GM12865 (cell line): ENCODE measurements at regions not wholly inside any gene's neighbourhood (a gene's known extent, or its start where the extent isn't known, plus 50 kb on each side); places are given as distances from the start of the nearest gene placed in this dataset.
A peak's percentile ranks its signal among the peaks of the same experiment; 100 is the strongest.

ENCODE experiments used
- DNase-seq: peaks from one replicate; pipeline ENCODE4 v3.0.0; 2010; ENCODE audit warnings: low read depth
- H3K4me3 ChIP-seq: 2 replicates; pipeline ENCODE4 v1.5.1; 2011; ENCODE audit warnings: mild to moderate bottlenecking, low read depth, low read length, control low read depth
- TF ChIP-seq, protein P1 (sequence below): IDR thresholded peaks from 2 replicates; pipeline ENCODE4 v1.5.1; 2011; ENCODE audit warnings: low read length, control low read depth, low read depth, inconsistent platforms; ENCODE audit not compliant: insufficient read depth; ENCODE audit errors: missing control alignments

DNA sequence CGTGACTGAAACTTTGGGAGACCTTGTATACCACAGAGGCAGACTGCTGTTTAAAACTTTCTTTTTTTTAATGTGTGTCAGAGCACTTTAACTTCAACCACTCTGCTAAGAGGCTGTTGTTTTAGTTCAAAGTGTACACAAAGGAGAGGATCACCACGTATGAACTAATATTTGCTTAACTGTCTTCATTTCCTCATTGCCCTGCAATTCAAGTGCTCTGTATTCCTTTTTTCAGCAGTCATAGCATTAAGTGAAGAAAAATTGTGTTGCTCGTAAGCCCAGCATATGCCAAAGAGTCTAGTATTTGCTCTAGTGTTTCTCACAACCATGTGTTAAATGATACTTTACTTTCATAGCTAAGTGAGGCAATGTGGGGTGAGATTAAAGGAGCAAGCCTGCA, 63.0 kb upstream of the HHIP start:
- TF ChIP-seq, protein P1, sequence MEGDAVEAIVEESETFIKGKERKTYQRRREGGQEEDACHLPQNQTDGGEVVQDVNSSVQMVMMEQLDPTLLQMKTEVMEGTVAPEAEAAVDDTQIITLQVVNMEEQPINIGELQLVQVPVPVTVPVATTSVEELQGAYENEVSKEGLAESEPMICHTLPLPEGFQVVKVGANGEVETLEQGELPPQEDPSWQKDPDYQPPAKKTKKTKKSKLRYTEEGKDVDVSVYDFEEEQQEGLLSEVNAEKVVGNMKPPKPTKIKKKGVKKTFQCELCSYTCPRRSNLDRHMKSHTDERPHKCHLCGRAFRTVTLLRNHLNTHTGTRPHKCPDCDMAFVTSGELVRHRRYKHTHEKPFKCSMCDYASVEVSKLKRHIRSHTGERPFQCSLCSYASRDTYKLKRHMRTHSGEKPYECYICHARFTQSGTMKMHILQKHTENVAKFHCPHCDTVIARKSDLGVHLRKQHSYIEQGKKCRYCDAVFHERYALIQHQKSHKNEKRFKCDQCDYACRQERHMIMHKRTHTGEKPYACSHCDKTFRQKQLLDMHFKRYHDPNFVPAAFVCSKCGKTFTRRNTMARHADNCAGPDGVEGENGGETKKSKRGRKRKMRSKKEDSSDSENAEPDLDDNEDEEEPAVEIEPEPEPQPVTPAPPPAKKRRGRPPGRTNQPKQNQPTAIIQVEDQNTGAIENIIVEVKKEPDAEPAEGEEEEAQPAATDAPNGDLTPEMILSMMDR: no peak
- no peak for DNase-seq
- H3K4me3 ChIP-seq: no peak overlapping the region

DNA sequence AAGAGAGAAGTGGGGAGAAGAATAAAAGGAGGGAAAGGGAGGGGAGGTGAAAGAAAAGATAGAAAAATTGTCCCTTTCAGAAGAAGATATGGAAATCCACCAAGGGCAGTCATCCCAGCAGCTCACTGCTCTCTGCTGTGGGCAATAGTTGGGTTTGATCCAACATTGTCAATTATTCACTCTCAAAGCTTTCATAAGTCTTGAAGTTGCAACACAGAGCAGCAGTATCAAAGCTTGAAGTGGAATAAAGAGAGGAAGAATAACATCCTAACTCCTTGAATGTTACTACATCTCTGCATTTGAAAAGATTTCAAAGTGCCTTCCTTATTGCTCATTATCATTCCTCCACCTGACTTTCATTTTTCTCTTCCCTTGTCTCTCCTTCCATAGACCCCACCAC, 62.3 kb upstream of the HHIP start:
- H3K4me3 ChIP-seq: no peak overlapping the region
- TF ChIP-seq, protein P1: no peak
- DNase-seq: no peak

DNA sequence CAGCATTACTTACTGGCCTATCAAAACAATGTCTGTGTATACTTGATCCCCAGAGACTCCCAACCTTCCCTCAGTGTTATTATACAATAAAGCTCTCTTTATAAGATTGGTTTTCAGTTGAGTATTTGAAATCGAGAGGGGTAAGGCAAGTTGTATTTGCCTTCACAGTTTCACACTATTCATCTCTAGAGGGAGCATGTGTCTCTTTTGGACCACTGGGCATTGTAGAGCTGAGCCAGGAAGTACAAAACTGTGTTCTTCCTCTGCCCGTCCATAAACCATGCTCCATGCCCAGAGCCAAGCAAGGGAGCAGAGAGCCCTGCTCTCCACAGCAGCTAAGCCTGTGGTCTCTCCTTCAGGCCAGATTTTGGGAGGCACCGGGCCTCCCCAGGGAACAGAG, 61.5 kb upstream of the HHIP start:
- peak; percentile 14 for DNase-seq
- TF ChIP-seq, protein P1: no peak
- H3K4me3 ChIP-seq: no peak overlapping the region

DNA sequence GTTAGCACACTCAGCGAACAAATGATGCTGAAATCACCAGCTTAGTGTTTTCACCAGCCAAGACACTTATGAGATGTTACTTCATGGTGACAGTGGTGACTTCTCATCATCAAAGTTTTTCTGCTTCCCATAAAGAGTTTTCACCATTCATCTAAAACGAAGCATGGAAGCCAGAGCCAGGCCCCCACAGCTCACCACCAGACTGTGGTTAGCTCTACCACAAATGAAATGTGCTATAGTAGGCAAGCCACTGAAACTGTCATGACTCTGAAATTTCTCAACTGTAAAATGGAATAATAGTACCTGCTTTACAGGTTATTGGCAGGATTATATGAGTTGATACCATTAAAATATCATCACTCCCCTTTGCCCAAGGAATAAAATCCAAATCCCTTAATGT, 56.4 kb upstream of the HHIP start:
- peak; percentile 16 for DNase-seq
- H3K4me3 ChIP-seq: no peak overlapping the region
- TF ChIP-seq, protein P1: no peak

DNA sequence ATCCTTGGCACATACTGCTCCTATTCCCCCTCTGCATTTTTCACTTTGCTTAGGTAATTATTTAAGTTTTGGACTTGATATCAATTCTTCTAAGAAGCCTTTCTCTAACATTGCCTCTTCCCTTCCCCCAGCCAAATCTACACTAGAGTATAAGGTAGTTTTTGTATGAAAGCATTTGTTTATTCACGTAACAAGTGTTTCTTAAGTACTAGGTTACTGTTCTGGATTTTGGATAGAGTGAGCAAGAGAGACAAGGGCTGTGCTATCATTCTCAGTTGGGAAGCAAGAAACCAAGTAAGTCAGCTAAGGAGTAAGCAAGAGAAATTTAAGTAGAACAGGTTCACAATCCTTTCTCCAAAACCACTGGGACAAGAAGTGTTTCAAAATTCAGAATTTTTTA, 55.9 kb upstream of the HHIP start:
- DNase-seq: no peak
- TF ChIP-seq, protein P1: no peak

DNA sequence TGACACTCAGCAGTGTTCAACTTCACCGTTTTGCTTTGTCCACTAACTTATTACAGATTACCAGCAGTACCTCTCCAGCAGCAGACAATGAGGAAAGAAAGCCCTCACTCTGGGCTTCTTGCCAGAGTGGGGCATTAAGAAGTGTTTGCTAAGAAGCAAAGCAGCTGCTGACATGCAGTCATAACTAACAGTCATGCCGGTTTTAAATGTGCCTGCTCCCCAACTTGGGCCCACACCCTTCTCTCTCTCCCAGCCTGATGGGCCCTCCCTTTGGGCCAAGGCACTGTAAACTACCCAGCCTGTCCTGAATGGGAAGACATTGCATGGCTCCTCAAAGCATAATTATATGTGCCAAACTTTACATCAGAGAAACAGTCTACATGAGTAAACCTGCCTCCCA, 54.6 kb upstream of the HHIP start:
- TF ChIP-seq, protein P1: no peak
- no peak for DNase-seq
- no peak overlapping the region for H3K4me3 ChIP-seq

More for the DNA sequence above, 55.9 kb upstream of the HHIP start:
- no peak overlapping the region for H3K4me3 ChIP-seq

DNA sequence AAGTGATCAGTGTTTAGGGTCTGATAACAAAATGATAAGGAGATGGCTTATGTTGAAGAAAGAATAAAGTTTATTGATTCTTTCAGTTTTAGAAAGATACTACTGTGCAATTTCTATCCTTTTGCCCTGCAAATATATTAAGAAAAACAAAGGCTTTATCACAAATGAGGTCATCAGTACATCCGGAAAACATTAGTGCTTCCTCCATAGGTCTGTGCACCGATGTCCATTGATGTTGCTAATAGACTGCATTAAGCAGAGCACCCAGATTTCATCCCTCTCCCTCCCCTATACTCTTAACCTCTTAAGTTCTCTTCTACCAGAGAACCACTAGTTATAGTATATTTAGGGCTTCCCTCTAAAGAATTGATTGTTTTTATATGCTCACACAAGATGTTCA, 53.7 kb upstream of the HHIP start:
- TF ChIP-seq, protein P1: no peak
- DNase-seq: no peak
- H3K4me3 ChIP-seq: no peak overlapping the region
